Karpas-422 (cell line): ENCODE measurements at regions not wholly inside any gene's neighbourhood (a gene's known extent, or its start where the extent isn't known, plus 50 kb on each side); places are given as distances from the start of the nearest gene placed in this dataset.
A peak's percentile ranks its signal among the peaks of the same experiment; 100 is the strongest.

Experiments used
- DNase-seq: peaks from one replicate; pipeline ENCODE4 v3.0.0-alpha.2; 2015
- H2AFZ ChIP-seq: fragments of 200-600 bp; sonication (generic); 2 replicates; pipeline ENCODE4 v1.6.1; 2014; ENCODE audit warnings: antibody characterized with exemption, low read length, mixed read lengths
- H3K27ac ChIP-seq: fragments of 200-600 bp; sonication (generic); 2 replicates; pipeline ENCODE4 v1.5.1; 2014; ENCODE audit warnings: mild to moderate bottlenecking, low read length, moderate library complexity
- H3K27me3 ChIP-seq: fragments of 200-600 bp; sonication (generic); 2 replicates; pipeline ENCODE4 v1.6.1; 2014; ENCODE audit warnings: low read length, mixed read lengths
- H3K36me3 ChIP-seq: fragments of 200-600 bp; sonication (generic); 2 replicates; pipeline ENCODE4 v1.6.1; 2014; ENCODE audit warnings: low read length, mixed read lengths; ENCODE audit not compliant: insufficient read depth
- H3K4me1 ChIP-seq: fragments of 200-600 bp; sonication (generic); 2 replicates; pipeline ENCODE4 v1.6.1; 2014; ENCODE audit warnings: mild to moderate bottlenecking, low read length, mixed read lengths
- H3K4me2 ChIP-seq: fragments of 200-600 bp; sonication (generic); 2 replicates; pipeline ENCODE4 v1.6.1; 2014; ENCODE audit warnings: low read length, low read depth, mild to moderate bottlenecking; ENCODE audit not compliant: poor library complexity, severe bottlenecking
- H3K4me3 ChIP-seq: fragments of 200-600 bp; sonication (generic); 2 replicates; pipeline ENCODE4 v1.5.1; 2014; ENCODE audit warnings: mild to moderate bottlenecking, antibody characterized with exemption, low read length, mixed read lengths
- H3K79me2 ChIP-seq: fragments of 200-600 bp; sonication (generic); 2 replicates; pipeline ENCODE4 v1.6.1; 2014; ENCODE audit warnings: mild to moderate bottlenecking, low read length, mixed read lengths
- H3K9ac ChIP-seq: fragments of 200-600 bp; sonication (generic); 2 replicates; pipeline ENCODE4 v1.6.0; 2014; ENCODE audit warnings: low read length
- H3K9me2 ChIP-seq: fragments of 200-600 bp; sonication (generic), shearing (Covaris generic); replicated peaks from 2 replicates; pipeline ENCODE4 v1.6.0; 2014; ENCODE audit warnings: mild to moderate bottlenecking, low read length, moderate library complexity; ENCODE audit not compliant: insufficient read depth
- H3K9me3 ChIP-seq: fragments of 300-700, 200-600 bp; sonication (generic); 2 replicates; pipeline ENCODE4 v1.6.1; 2014; ENCODE audit warnings: low read length, mixed read lengths
- H4K20me1 ChIP-seq: fragments of 200-600 bp; sonication (generic); 2 replicates; pipeline ENCODE4 v1.6.1; 2014; ENCODE audit warnings: mild to moderate bottlenecking, antibody characterized with exemption, low read length, low read depth; ENCODE audit not compliant: insufficient read depth

DNA sequence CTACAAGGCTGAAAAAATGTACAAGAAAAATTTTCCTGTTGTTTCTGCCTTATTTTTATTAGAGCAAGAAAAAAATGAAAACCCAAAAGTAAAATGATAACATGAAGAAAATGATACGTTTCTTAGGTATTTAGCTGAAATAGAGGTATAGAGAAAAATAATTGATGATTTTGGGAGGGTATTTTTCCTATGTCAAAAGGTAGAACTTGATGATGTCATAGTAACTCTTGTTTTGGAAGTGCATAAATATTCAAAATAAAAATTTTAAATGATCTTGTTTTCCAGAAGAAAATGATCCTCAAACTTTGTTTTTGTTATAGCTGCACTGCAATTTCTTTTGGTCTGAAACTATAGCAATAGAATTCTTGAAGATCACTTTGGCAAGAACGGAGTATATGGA is 608.8 kb upstream of the BOD1L1 start:
- Histone ChIP-seq H3K79me2 (no peaks in the 10 kb centered on the region), H2AFZ (no peak overlapping the region), H3K4me1 (no peaks in the 10 kb centered on the region), H3K27me3 (no peaks in the 10 kb centered on the region), H3K4me3 (no peak overlapping the region), H3K9me2 (no peaks in the 10 kb centered on the region), H3K36me3 (no peaks in the 10 kb centered on the region), H3K27ac (no peak overlapping the region), H4K20me1 (no peaks in the 10 kb centered on the region), H3K9me3 (peaks cover 4% of the 10 kb centered on the region; the same call in 1 of the 2 replicates), H3K4me2 (no peak overlapping the region), H3K9ac (no peak overlapping the region)
- DNase-seq: no peak

DNA sequence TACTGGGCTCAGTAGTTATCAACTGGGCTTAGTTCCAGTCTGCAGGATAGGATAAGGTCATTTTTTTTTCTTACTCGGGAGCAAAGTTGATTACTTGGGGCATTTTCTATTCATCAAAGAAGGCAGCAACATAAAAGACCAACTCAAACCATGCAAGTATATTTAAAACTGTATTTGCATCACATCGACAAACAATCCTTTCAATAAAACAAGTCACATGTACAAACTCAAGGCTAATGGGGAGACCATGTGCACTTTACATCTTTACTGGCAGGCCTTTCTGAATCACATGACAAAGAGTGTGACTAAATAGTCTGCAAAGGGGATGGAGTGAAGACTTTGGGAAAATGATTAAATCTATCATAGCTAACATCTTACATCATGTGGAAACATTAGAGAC is 610.4 kb upstream of the BOD1L1 start:
- no peak overlapping the region for H3K4me2 ChIP-seq
- H3K9me3 ChIP-seq: peaks cover 4% of the 10 kb centered on the region; the same call in 1 of the 2 replicates
- no peaks in the 10 kb centered on the region for H3K79me2 ChIP-seq
- H3K9me2 ChIP-seq: no peaks in the 10 kb centered on the region
- H4K20me1 ChIP-seq: no peaks in the 10 kb centered on the region
- no peak overlapping the region for H3K27ac ChIP-seq
- H3K4me1 ChIP-seq: no peaks in the 10 kb centered on the region
- H3K27me3 ChIP-seq: no peaks in the 10 kb centered on the region
- H3K4me3 ChIP-seq: no peak overlapping the region
- DNase-seq: no peak
- no peaks in the 10 kb centered on the region for H3K36me3 ChIP-seq
- no peak overlapping the region for H2AFZ ChIP-seq
- no peak overlapping the region for H3K9ac ChIP-seq

DNA sequence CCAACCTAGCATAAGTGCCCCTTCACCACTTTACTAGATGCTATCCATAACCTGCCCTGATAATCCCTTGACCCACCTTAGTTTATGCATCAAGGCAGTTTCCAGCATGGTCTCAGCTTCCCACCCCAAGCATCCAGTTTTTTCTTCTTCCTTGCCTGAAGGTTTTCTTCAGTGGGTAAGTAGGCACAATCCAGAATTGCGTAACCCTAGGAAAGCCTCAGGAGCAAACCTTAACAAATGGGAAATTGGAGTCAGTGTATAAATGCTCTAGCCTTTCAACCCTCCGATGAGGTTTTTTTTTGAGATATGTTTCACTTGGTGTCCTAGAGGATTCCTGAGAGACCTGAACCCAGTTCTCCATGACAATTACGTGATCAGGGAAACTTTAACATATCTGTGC is 614.0 kb upstream of the BOD1L1 start:
- no peak overlapping the region for H3K27ac ChIP-seq
- no peaks in the 10 kb centered on the region for H3K79me2 ChIP-seq
- H3K9me2 ChIP-seq: no peaks in the 10 kb centered on the region
- H3K9ac ChIP-seq: no peak overlapping the region
- no peak for DNase-seq
- no peak overlapping the region for H2AFZ ChIP-seq
- no peak overlapping the region for H3K4me2 ChIP-seq
- H3K36me3 ChIP-seq: no peaks in the 10 kb centered on the region
- peaks cover 4% of the 10 kb centered on the region; the same call in 1 of the 2 replicates for H3K9me3 ChIP-seq
- H3K4me1 ChIP-seq: no peaks in the 10 kb centered on the region
- H3K4me3 ChIP-seq: no peak overlapping the region
- H4K20me1 ChIP-seq: no peaks in the 10 kb centered on the region
- H3K27me3 ChIP-seq: no peaks in the 10 kb centered on the region

DNA sequence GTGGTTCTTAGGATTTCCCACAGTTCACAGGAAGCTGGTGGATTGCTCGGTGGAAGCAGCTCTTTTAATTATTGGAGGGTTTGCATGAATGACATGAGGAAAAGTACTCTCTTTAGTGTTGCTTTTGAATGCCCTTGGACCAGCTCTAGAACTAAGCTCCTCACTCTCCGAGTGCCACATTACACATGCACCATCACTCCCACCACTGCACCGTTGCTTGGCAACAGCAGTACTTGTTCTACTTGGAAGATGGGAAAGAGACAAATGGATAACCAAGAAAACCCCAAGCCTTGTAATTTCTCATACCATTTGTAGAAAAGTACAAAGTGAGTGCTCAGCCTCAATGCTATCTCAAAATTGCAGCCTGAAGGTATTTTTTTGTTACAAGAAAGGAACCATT is 620.2 kb upstream of the BOD1L1 start:
- no peak overlapping the region for H2AFZ ChIP-seq
- no peak overlapping the region for H3K27ac ChIP-seq
- no peak overlapping the region for H3K9ac ChIP-seq
- no peaks in the 10 kb centered on the region for H4K20me1 ChIP-seq
- no peaks in the 10 kb centered on the region for H3K27me3 ChIP-seq
- DNase-seq: no peak
- no peaks in the 10 kb centered on the region for H3K4me1 ChIP-seq
- no peaks in the 10 kb centered on the region for H3K9me2 ChIP-seq
- no peaks in the 10 kb centered on the region for H3K36me3 ChIP-seq
- H3K4me3 ChIP-seq: no peak overlapping the region
- no peak overlapping the region for H3K4me2 ChIP-seq
- no peaks in the 10 kb centered on the region for H3K79me2 ChIP-seq
- H3K9me3 ChIP-seq: no peaks in the 10 kb centered on the region

DNA sequence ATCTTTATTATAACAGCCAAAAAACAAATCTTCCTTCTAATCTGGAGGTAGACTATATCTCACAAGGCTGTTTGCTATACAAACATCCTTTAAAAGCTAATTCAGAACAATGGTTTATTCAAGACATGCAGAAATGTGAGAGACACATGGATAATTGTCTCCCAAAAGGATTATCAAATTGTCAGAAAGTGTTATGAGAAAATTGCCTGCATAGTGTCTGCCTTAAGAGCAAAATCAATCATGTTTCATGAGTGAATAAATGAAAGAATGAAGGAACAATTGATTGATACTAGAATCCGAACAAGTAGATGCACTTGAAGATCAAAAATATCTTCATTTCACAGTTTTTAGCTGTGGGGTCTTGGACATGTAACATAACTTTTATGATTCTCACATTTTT is 621.7 kb upstream of the BOD1L1 start:
- no peak overlapping the region for H2AFZ ChIP-seq
- no peaks in the 10 kb centered on the region for H3K9me2 ChIP-seq
- H3K9me3 ChIP-seq: no peaks in the 10 kb centered on the region
- H3K27me3 ChIP-seq: no peaks in the 10 kb centered on the region
- H3K4me3 ChIP-seq: no peak overlapping the region
- DNase-seq: no peak
- H3K4me1 ChIP-seq: no peaks in the 10 kb centered on the region
- H3K4me2 ChIP-seq: no peak overlapping the region
- no peaks in the 10 kb centered on the region for H3K36me3 ChIP-seq
- H3K27ac ChIP-seq: no peak overlapping the region
- H3K79me2 ChIP-seq: no peaks in the 10 kb centered on the region
- H4K20me1 ChIP-seq: no peaks in the 10 kb centered on the region
- no peak overlapping the region for H3K9ac ChIP-seq

DNA sequence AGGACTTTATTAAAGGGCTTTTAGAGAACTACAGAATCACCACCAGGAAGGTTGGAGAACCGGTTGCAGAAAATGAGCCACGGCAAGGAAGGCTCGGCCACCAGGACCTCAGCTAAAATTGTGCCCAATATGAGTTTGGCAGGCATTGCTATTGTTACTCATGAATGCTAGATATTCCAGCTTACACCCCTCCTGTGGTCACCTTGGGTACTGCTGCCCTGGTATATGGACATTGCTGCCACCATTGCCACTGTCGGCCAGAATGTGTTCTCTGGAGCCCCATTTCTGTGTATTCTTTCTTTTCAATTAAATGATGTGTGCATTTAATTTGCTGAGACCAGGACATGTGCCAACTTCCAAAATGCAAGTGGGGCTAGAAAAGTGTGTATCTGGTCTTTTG is 626.7 kb upstream of the BOD1L1 start:
- H3K4me2 ChIP-seq: no peak overlapping the region
- H3K9ac ChIP-seq: no peak overlapping the region
- H3K9me3 ChIP-seq: no peaks in the 10 kb centered on the region
- no peaks in the 10 kb centered on the region for H3K4me1 ChIP-seq
- H3K79me2 ChIP-seq: no peaks in the 10 kb centered on the region
- no peaks in the 10 kb centered on the region for H3K27me3 ChIP-seq
- H3K9me2 ChIP-seq: no peaks in the 10 kb centered on the region
- H3K27ac ChIP-seq: no peak overlapping the region
- H3K36me3 ChIP-seq: no peaks in the 10 kb centered on the region
- no peak overlapping the region for H3K4me3 ChIP-seq
- DNase-seq: peak; percentile 68
- no peaks in the 10 kb centered on the region for H4K20me1 ChIP-seq
- no peak overlapping the region for H2AFZ ChIP-seq

DNA sequence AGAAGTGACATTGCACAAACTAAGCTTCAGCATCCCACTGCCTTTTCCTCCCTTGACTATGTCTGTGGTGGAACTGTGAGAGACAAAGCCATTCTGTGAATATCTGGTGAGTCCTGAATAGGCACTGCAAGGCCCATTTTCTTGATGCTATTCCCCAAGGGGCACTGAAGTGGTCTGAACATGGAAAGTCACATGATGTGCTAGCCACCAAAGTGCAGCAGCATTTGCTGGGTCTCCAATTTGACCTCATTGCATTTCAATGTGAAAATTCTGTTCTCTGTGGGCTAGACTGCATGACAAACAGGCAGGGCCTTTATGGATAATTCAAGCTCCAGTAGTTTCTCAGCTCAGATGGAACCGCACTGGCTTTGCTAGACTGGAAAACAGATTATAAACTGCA is 627.4 kb upstream of the BOD1L1 start:
- Histone ChIP-seq H3K9ac (no peak overlapping the region), H3K36me3 (no peaks in the 10 kb centered on the region), H3K4me3 (no peak overlapping the region), H3K4me2 (no peak overlapping the region), H3K79me2 (no peaks in the 10 kb centered on the region), H4K20me1 (no peaks in the 10 kb centered on the region), H3K9me2 (no peaks in the 10 kb centered on the region), H3K4me1 (no peaks in the 10 kb centered on the region), H3K27ac (no peak overlapping the region), H3K9me3 (no peaks in the 10 kb centered on the region), H3K27me3 (no peaks in the 10 kb centered on the region), H2AFZ (no peak overlapping the region)
- no peak for DNase-seq

DNA sequence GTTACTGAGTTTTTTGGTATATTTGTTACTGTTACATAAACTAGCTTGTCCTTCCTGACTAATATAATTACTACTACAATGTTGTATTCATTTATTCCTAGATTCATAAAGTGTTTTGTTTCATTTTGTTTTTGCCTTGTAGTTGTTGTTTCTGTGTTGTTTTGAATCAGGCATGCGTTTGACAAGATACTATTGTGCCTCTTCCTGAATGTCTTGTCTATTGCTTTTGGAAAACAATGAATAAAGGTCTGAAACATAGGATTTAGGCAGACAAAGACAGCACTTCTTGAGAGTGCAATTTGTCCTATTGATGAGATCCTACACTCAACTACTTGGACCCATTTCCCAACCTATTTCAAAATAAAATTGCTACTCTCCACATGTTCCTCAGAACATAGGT is 630.4 kb upstream of the BOD1L1 start:
- H2AFZ ChIP-seq: no peak overlapping the region
- no peaks in the 10 kb centered on the region for H3K9me2 ChIP-seq
- H3K27me3 ChIP-seq: no peaks in the 10 kb centered on the region
- no peaks in the 10 kb centered on the region for H3K79me2 ChIP-seq
- no peaks in the 10 kb centered on the region for H3K36me3 ChIP-seq
- no peak overlapping the region for H3K4me2 ChIP-seq
- H3K9me3 ChIP-seq: no peaks in the 10 kb centered on the region
- no peaks in the 10 kb centered on the region for H4K20me1 ChIP-seq
- H3K27ac ChIP-seq: no peak overlapping the region
- no peak overlapping the region for H3K9ac ChIP-seq
- no peak overlapping the region for H3K4me3 ChIP-seq
- DNase-seq: no peak
- no peaks in the 10 kb centered on the region for H3K4me1 ChIP-seq

DNA sequence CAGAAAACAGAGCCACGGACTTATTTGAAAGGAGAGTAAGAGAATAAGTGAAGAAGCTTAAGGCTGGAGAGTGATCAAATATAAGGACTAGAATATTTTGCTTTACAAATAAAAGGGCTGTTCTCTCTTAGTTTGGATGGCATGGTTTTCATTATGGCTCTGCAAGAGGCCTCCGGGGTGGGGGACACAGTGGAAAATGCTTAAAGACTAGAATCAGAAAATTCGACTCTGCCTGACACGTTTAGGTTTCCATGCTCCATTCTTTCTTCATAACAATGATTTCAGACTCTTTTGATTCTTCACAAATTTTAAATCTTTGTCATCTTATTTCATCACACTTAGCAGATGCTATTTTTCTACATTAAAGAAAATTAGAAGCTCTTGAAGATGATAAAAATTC is 632.4 kb upstream of the BOD1L1 start:
- H4K20me1 ChIP-seq: no peaks in the 10 kb centered on the region
- H3K27me3 ChIP-seq: no peaks in the 10 kb centered on the region
- H3K4me1 ChIP-seq: no peaks in the 10 kb centered on the region
- H3K4me2 ChIP-seq: no peak overlapping the region
- H3K4me3 ChIP-seq: no peak overlapping the region
- no peaks in the 10 kb centered on the region for H3K79me2 ChIP-seq
- no peak overlapping the region for H2AFZ ChIP-seq
- no peaks in the 10 kb centered on the region for H3K9me3 ChIP-seq
- no peak overlapping the region for H3K9ac ChIP-seq
- no peak overlapping the region for H3K27ac ChIP-seq
- no peaks in the 10 kb centered on the region for H3K9me2 ChIP-seq
- no peak for DNase-seq
- H3K36me3 ChIP-seq: no peaks in the 10 kb centered on the region
